ENCODE measurements at regions not wholly inside any gene's neighbourhood (a gene's known extent, or its start where the extent isn't known, plus 50 kb on each side); places are given as distances from the start of the nearest gene placed in this dataset.

DNA sequence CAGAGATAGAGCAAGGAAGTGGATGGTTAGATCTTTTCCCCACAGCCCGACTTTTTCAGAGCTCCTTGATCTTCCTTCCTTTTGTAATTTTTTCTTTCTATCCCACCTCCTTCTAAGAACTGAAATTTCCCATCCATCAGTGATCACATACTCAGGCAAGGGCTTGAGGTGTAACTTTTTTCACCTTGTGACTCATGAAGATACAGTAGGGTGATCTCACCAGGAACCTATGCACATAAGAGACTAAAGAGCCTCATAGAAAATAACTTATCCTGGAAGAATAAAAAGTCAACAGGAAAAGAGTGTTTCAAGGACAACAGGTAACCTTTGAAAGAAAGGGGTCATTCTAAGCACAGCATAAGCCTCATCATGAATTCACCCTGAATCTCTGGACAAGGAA, 131.2 kb upstream of the HCCS start:
- H2AFZ ChIP-seq (ENCODE audit: low read length) = no peak overlapping the region
- no peaks in the 10 kb centered on the region for H3F3A ChIP-seq (ENCODE audit: insufficient read depth, low read length)
- no peaks in the 10 kb centered on the region for H3K4me1 ChIP-seq (ENCODE audit: insufficient read depth, low read length, severe bottlenecking)
- no peaks in the 10 kb centered on the region for H3K36me3 ChIP-seq (ENCODE audit: insufficient read depth, low read length)
- no peak for TF ChIP-seq EZH2 (IDR thresholded peaks at IDR 0.05; ENCODE audit: borderline replicate concordance, low read length)
- TF ChIP-seq, protein P1, sequence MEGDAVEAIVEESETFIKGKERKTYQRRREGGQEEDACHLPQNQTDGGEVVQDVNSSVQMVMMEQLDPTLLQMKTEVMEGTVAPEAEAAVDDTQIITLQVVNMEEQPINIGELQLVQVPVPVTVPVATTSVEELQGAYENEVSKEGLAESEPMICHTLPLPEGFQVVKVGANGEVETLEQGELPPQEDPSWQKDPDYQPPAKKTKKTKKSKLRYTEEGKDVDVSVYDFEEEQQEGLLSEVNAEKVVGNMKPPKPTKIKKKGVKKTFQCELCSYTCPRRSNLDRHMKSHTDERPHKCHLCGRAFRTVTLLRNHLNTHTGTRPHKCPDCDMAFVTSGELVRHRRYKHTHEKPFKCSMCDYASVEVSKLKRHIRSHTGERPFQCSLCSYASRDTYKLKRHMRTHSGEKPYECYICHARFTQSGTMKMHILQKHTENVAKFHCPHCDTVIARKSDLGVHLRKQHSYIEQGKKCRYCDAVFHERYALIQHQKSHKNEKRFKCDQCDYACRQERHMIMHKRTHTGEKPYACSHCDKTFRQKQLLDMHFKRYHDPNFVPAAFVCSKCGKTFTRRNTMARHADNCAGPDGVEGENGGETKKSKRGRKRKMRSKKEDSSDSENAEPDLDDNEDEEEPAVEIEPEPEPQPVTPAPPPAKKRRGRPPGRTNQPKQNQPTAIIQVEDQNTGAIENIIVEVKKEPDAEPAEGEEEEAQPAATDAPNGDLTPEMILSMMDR (IDR thresholded peaks at IDR 0.05; ENCODE audit: low read length) = no peak
- H3K4me2 ChIP-seq (ENCODE audit: low read length) = no peak overlapping the region
- H4K20me1 ChIP-seq (ENCODE audit: insufficient read depth, low read length) = no peaks in the 10 kb centered on the region
- no peaks in the 10 kb centered on the region for H3K79me2 ChIP-seq (ENCODE audit: insufficient read depth, low read length)
- H3K27me3 ChIP-seq (ENCODE audit: insufficient read depth, low read length) = no peaks in the 10 kb centered on the region
- no peaks in the 10 kb centered on the region for H3K9me3 ChIP-seq (ENCODE audit: low read length)
- no peak overlapping the region for H3K4me3 ChIP-seq (ENCODE audit: low read depth, low read length, poor library complexity, severe bottlenecking)
- H3K9me2 ChIP-seq (ENCODE audit: low read depth, low read length) = no peaks in the 10 kb centered on the region
- H3K9ac ChIP-seq (ENCODE audit: low read length) = no peak overlapping the region
- no peak overlapping the region for H3K27ac ChIP-seq (ENCODE audit: low read depth, low read length, poor library complexity, severe bottlenecking)

DNA sequence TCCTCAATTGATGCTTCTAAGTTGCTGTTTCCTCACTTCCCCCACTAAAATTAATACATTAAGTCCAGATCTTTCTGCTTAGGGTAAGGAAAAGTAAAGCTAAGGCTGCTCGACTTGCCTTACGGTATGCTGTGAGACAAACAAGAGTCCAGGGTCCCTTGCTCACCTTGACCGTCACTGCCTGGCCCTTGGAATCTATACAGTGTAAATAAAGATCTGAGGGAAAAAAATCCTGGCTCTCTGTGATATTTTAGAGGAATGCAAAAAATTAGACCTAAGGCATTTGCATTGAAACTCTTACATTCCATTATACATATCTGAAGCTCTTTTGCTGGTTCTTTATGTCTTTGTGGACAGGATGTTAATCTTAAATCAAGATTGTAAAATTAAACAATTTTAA, 129.6 kb upstream of the HCCS start:
- Histone ChIP-seq H3K36me3 (ENCODE audit: insufficient read depth, low read length) (no peaks in the 10 kb centered on the region), H3K9ac (ENCODE audit: low read length) (no peak overlapping the region), H3K4me1 (ENCODE audit: insufficient read depth, low read length, severe bottlenecking) (no peaks in the 10 kb centered on the region), H2AFZ (ENCODE audit: low read length) (no peak overlapping the region), H3K79me2 (ENCODE audit: insufficient read depth, low read length) (no peaks in the 10 kb centered on the region), H4K20me1 (ENCODE audit: insufficient read depth, low read length) (no peaks in the 10 kb centered on the region), H3K27ac (ENCODE audit: low read depth, low read length, poor library complexity, severe bottlenecking) (no peak overlapping the region), H3K4me3 (ENCODE audit: low read depth, low read length, poor library complexity, severe bottlenecking) (no peak overlapping the region), H3K27me3 (ENCODE audit: insufficient read depth, low read length) (no peaks in the 10 kb centered on the region), H3K9me2 (ENCODE audit: low read depth, low read length) (no peaks in the 10 kb centered on the region), H3K9me3 (ENCODE audit: low read length) (no peaks in the 10 kb centered on the region), H3F3A (ENCODE audit: insufficient read depth, low read length) (no peaks in the 10 kb centered on the region), H3K4me2 (ENCODE audit: low read length) (no peak overlapping the region)
- TF ChIP-seq, protein P1 (IDR thresholded peaks at IDR 0.05; ENCODE audit: low read length) = no peak
- TF ChIP-seq EZH2 (IDR thresholded peaks at IDR 0.05; ENCODE audit: borderline replicate concordance, low read length) = no peak

DNA sequence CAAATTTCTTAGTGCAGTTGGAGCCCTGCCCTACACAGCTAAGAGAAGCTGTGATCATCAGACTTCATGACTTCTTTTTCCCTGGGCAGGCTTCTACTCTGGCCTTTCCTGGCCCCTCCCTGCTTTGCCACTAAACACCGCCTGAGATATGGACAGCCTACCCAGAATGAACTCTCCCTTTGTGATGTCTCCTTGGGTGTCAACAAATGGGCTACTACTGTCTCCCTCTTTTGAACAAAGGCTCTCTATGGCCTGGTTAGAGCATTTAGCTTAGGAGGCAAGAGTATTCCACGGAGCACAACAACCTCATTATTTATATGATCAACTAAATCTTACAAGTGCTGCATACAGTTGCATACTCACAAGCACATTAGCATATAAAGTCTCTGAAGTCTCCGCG, 127.6 kb upstream of the HCCS start:
- Histone ChIP-seq H3K9ac (ENCODE audit: low read length) (no peak overlapping the region), H3K36me3 (ENCODE audit: insufficient read depth, low read length) (no peaks in the 10 kb centered on the region), H4K20me1 (ENCODE audit: insufficient read depth, low read length) (no peaks in the 10 kb centered on the region), H2AFZ (ENCODE audit: low read length) (no peak overlapping the region), H3K27ac (ENCODE audit: low read depth, low read length, poor library complexity, severe bottlenecking) (no peak overlapping the region), H3K79me2 (ENCODE audit: insufficient read depth, low read length) (no peaks in the 10 kb centered on the region), H3F3A (ENCODE audit: insufficient read depth, low read length) (no peaks in the 10 kb centered on the region), H3K4me3 (ENCODE audit: low read depth, low read length, poor library complexity, severe bottlenecking) (no peak overlapping the region), H3K27me3 (ENCODE audit: insufficient read depth, low read length) (no peaks in the 10 kb centered on the region), H3K9me2 (ENCODE audit: low read depth, low read length) (no peaks in the 10 kb centered on the region), H3K4me2 (ENCODE audit: low read length) (no peak overlapping the region), H3K9me3 (ENCODE audit: low read length) (no peaks in the 10 kb centered on the region), H3K4me1 (ENCODE audit: insufficient read depth, low read length, severe bottlenecking) (no peaks in the 10 kb centered on the region)
- no peak for TF ChIP-seq EZH2 (IDR thresholded peaks at IDR 0.05; ENCODE audit: borderline replicate concordance, low read length)
- TF ChIP-seq, protein P1 (IDR thresholded peaks at IDR 0.05; ENCODE audit: low read length) = no peak
